ENCODE measurements at regions not wholly inside any gene's neighbourhood (a gene's known extent, or its start where the extent isn't known, plus 50 kb on each side); places are given as distances from the start of the nearest gene placed in this dataset.
"Not testable (repeated sequence)": the region's sequence is repeated elsewhere in the genome, so short reads cannot be mapped to it uniquely, and the experiment has no call there.

DNA sequence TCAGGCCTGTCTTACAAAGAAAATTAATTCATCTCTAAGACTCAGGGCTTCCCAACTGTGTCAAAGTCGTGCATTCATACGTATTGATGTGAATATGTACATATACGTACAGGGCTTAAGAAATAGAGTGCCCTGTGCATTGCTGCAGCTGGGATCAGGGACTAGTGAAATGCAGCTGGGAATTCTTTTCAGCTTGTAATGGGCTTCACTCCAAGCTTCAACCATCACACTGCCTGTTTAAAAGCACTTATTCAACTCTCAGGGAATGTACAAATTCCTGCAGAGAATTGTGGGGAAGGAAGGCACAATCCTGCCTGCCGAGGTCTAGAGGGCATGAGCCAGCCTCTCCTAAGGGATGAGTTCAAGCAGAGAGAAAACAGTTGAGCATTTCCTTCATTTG lies 59.6 kb upstream of the MAN2A1 start:
- ATAC-seq (ENCODE audit: low read depth) (no peak), DNase-seq (no peak)
- intact Hi-C loops (cut with micrococcal nuclease): no loop called here
- POLR2A ChIA-PET: no interaction called here
- H2AFZ ChIP-seq (ENCODE audit: insufficient read depth, low read depth, low read length, poor library complexity, severe bottlenecking): no peak overlapping the region
- no peak overlapping the region for H3K4me2 ChIP-seq (replicated peaks; ENCODE audit: low read depth, low read length, poor library complexity, severe bottlenecking)
- no peak overlapping the region for H3K4me3 Mint-ChIP-seq
- TF ChIP-seq EZH2 (IDR thresholded peaks at IDR 0.05; ENCODE audit: borderline replicate concordance, insufficient read depth, low read depth, low read length, poor library complexity, severe bottlenecking): no peak
- TF ChIP-seq, protein P1, sequence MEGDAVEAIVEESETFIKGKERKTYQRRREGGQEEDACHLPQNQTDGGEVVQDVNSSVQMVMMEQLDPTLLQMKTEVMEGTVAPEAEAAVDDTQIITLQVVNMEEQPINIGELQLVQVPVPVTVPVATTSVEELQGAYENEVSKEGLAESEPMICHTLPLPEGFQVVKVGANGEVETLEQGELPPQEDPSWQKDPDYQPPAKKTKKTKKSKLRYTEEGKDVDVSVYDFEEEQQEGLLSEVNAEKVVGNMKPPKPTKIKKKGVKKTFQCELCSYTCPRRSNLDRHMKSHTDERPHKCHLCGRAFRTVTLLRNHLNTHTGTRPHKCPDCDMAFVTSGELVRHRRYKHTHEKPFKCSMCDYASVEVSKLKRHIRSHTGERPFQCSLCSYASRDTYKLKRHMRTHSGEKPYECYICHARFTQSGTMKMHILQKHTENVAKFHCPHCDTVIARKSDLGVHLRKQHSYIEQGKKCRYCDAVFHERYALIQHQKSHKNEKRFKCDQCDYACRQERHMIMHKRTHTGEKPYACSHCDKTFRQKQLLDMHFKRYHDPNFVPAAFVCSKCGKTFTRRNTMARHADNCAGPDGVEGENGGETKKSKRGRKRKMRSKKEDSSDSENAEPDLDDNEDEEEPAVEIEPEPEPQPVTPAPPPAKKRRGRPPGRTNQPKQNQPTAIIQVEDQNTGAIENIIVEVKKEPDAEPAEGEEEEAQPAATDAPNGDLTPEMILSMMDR (IDR thresholded peaks at IDR 0.05): no peak
- no peak overlapping the region for H3K9ac ChIP-seq (ENCODE audit: low read length)
- H3K9me3 Mint-ChIP-seq (ENCODE audit: insufficient read depth): no peaks in the 10 kb centered on the region
- CTCF ChIA-PET: no interaction called here
- no peak overlapping the region for H3K27ac ChIP-seq (ENCODE audit: low read length in 2 of 2)
- no peaks in the 10 kb centered on the region for H4K20me1 ChIP-seq (ENCODE audit: control insufficient read depth, insufficient read depth, low read length, poor library complexity, severe bottlenecking)
- H3K27me3 Mint-ChIP-seq: peaks cover 19% of the 10 kb centered on the region
- no peaks in the 10 kb centered on the region for H3K36me3 ChIP-seq (replicated peaks in 1 of 2; ENCODE audit: control extremely low read depth in 1 of 2, control insufficient read depth in 1 of 2, extremely low read depth in 1 of 2, insufficient read depth in 2 of 2, low read length in 1 of 2)
- H3K27ac Mint-ChIP-seq: no peak overlapping the region
- no peaks in the 10 kb centered on the region for H3K79me2 ChIP-seq (ENCODE audit: control insufficient read depth, insufficient read depth, low read length)
- H3K9me3 ChIP-seq (ENCODE audit: control extremely low read depth in 1 of 3, control insufficient read depth in 2 of 3, insufficient read depth in 1 of 3, low read length in 2 of 3): peaks cover 0 to 1% (median 0%) of the 10 kb centered on the region in 3 donors
- H3K4me1 ChIP-seq (ENCODE audit: control insufficient read depth in 2 of 2, insufficient read depth in 2 of 2, low read length in 2 of 2): no peaks in the 10 kb centered on the region
- H3K27me3 ChIP-seq (replicated peaks in 1 of 4; ENCODE audit: control extremely low read depth in 1 of 4, control insufficient read depth in 3 of 4, insufficient read depth in 4 of 4, low read length in 3 of 4): peaks cover 0 to 8% (median 3%) of the 10 kb centered on the region in 4 experiments
- H3K4me3 ChIP-seq (ENCODE audit: control extremely low read depth in 1 of 5, extremely low read depth in 1 of 5, insufficient read depth in 1 of 5, low read depth in 2 of 5, low read length in 4 of 5): no peak overlapping the region
- 75% methylated on average over 3 of the region's 4 CpGs for WGBS (ENCODE audit: insufficient coverage)
- no peaks in the 10 kb centered on the region for H3K4me1 Mint-ChIP-seq

DNA sequence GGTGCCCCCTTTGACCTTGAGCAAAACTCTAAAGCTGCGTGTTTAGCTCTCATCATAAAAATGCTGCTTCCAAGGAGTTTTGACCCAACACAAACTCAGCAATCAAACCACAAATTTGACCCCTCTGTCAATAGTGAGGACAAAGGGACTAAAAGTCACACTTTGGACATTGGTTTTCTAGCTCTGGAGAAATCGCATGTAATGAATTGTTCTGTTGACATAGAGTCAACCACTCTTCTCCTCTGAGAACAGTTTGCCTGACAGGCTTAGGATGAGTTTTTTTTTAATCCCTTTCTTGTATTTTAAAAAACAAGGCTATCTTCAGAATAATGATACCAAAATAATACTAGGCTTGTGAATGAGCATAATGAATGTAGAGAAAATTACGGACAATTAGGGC lies 61.1 kb upstream of the MAN2A1 start:
- Mint-ChIP-seq H3K27ac (no peak overlapping the region), H3K4me3 (no peak overlapping the region), H3K9me3 (ENCODE audit: insufficient read depth) (no peaks in the 10 kb centered on the region), H3K4me1 (no peaks in the 10 kb centered on the region), H3K27me3 (peaks cover 12% of the 10 kb centered on the region)
- no peak overlapping the region for H3K4me2 ChIP-seq (replicated peaks; ENCODE audit: low read depth, low read length, poor library complexity, severe bottlenecking)
- no peak overlapping the region for H3K9ac ChIP-seq (ENCODE audit: low read length)
- H3K4me1 ChIP-seq (ENCODE audit: control insufficient read depth in 2 of 2, insufficient read depth in 2 of 2, low read length in 2 of 2): no peaks in the 10 kb centered on the region
- H2AFZ ChIP-seq (ENCODE audit: insufficient read depth, low read depth, low read length, poor library complexity, severe bottlenecking): no peak overlapping the region
- H3K27ac ChIP-seq (ENCODE audit: low read length in 2 of 2): no peak overlapping the region
- H4K20me1 ChIP-seq (ENCODE audit: control insufficient read depth, insufficient read depth, low read length, poor library complexity, severe bottlenecking): no peaks in the 10 kb centered on the region
- CTCF ChIA-PET: no interaction called here
- no peak overlapping the region for H3K4me3 ChIP-seq (ENCODE audit: control extremely low read depth in 1 of 5, extremely low read depth in 1 of 5, insufficient read depth in 1 of 5, low read depth in 2 of 5, low read length in 4 of 5)
- peaks cover 0 to 8% (median 3%) of the 10 kb centered on the region in 4 experiments for H3K27me3 ChIP-seq (replicated peaks in 1 of 4; ENCODE audit: control extremely low read depth in 1 of 4, control insufficient read depth in 3 of 4, insufficient read depth in 4 of 4, low read length in 3 of 4)
- 100% methylated on average over 1 of the region's 3 CpGs for WGBS (ENCODE audit: insufficient coverage)
- TF ChIP-seq, protein P1 (IDR thresholded peaks at IDR 0.05): no peak
- no peak for TF ChIP-seq EZH2 (IDR thresholded peaks at IDR 0.05; ENCODE audit: borderline replicate concordance, insufficient read depth, low read depth, low read length, poor library complexity, severe bottlenecking)
- no peaks in the 10 kb centered on the region for H3K79me2 ChIP-seq (ENCODE audit: control insufficient read depth, insufficient read depth, low read length)
- ATAC-seq (ENCODE audit: low read depth): no peak
- POLR2A ChIA-PET: no interaction called here
- no peaks in the 10 kb centered on the region for H3K36me3 ChIP-seq (replicated peaks in 1 of 2; ENCODE audit: control extremely low read depth in 1 of 2, control insufficient read depth in 1 of 2, extremely low read depth in 1 of 2, insufficient read depth in 2 of 2, low read length in 1 of 2)
- intact Hi-C loops (cut with micrococcal nuclease): no loop called here
- DNase-seq: no peak
- peaks cover 0 to 1% (median 0%) of the 10 kb centered on the region in 3 donors for H3K9me3 ChIP-seq (ENCODE audit: control extremely low read depth in 1 of 3, control insufficient read depth in 2 of 3, insufficient read depth in 1 of 3, low read length in 2 of 3)

DNA sequence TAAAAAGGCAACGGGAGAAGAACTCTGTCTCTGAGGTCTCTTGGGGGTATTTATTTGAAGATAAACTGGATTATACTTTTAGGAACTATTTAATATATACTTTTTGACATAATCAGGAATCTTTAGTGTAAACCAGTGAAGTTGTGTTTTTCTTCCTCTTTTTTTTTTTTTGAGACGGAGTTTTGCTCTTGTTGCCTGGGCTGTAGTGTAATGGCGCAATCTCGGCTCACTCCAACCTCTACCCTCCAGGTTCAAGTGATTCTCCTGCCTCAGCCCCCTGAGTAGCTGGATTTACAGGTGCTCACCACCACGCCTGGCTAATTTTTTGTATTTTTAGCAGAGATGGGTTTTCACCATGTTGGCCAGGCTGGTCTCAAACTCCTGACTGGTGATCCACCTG lies 68.5 kb upstream of the MAN2A1 start:
- H4K20me1 ChIP-seq (ENCODE audit: control insufficient read depth, insufficient read depth, low read length, poor library complexity, severe bottlenecking); H3K4me3 ChIP-seq (ENCODE audit: control extremely low read depth in 1 of 5, extremely low read depth in 1 of 5, insufficient read depth in 1 of 5, low read depth in 2 of 5, low read length in 4 of 5); DNase-seq; H2AFZ ChIP-seq (ENCODE audit: insufficient read depth, low read depth, low read length, poor library complexity, severe bottlenecking); H3K9me3 ChIP-seq (ENCODE audit: control extremely low read depth in 1 of 3, control insufficient read depth in 2 of 3, insufficient read depth in 1 of 3, low read length in 2 of 3); H3K9ac ChIP-seq (ENCODE audit: low read length); H3K27ac ChIP-seq (ENCODE audit: low read length in 2 of 2); CTCF ChIA-PET; intact Hi-C loops (cut with micrococcal nuclease); H3K79me2 ChIP-seq (ENCODE audit: control insufficient read depth, insufficient read depth, low read length); H3K4me1 Mint-ChIP-seq; ATAC-seq (ENCODE audit: low read depth); H3K27ac Mint-ChIP-seq; H3K4me3 Mint-ChIP-seq; H3K27me3 Mint-ChIP-seq; H3K36me3 ChIP-seq (replicated peaks in 1 of 2; ENCODE audit: control extremely low read depth in 1 of 2, control insufficient read depth in 1 of 2, extremely low read depth in 1 of 2, insufficient read depth in 2 of 2, low read length in 1 of 2); H3K4me2 ChIP-seq (replicated peaks; ENCODE audit: low read depth, low read length, poor library complexity, severe bottlenecking); H3K9me3 Mint-ChIP-seq (ENCODE audit: insufficient read depth); H3K27me3 ChIP-seq (replicated peaks in 1 of 4; ENCODE audit: control extremely low read depth in 1 of 4, control insufficient read depth in 3 of 4, insufficient read depth in 4 of 4, low read length in 3 of 4); H3K4me1 ChIP-seq (ENCODE audit: control insufficient read depth in 2 of 2, insufficient read depth in 2 of 2, low read length in 2 of 2); POLR2A ChIA-PET: not testable (repeated sequence)
- WGBS (ENCODE audit: insufficient coverage): 71% methylated on average over 1 of the region's 5 CpGs

All from B cell (primary cell).